Activated T-cell treated with anti-CD3 and anti-CD28 coated beads, Interleukin-2, amount 50 U/mL, for 48 hours (primary cell): ENCODE measurements at regions not wholly inside any gene's neighbourhood (a gene's known extent, or its start where the extent isn't known, plus 50 kb on each side); places are given as distances from the start of the nearest gene placed in this dataset.
"Not testable (repeated sequence)": the region's sequence is repeated elsewhere in the genome, so short reads cannot be mapped to it uniquely, and the experiment has no call there.

Source experiments
- DNase-seq, 2 experiments: peaks; one replicate each; pipeline ENCODE4 v3.0.0-alpha.2; 2020

GRCh38 chr7:25725451-25725850 lies 426.5 kb upstream of the NFE2L3 start:
- no peak for DNase-seq

- no peak for DNase-seq
These were observed 425.7 kb upstream of the NFE2L3 start for GRCh38 chr7:25726170-25726780.

GRCh38 chr7:25726781-25727311 lies 425.2 kb upstream of the NFE2L3 start:
- DNase-seq: no peak

- no peak for DNase-seq
These were observed 424.6 kb upstream of the NFE2L3 start for GRCh38 chr7:25727446-25727845.

GRCh38 chr7:25727876-25728275 lies 424.1 kb upstream of the NFE2L3 start:
- no peak for DNase-seq

- DNase-seq: no peak
These were observed 420.7 kb upstream of the NFE2L3 start for GRCh38 chr7:25731068-25731845.

- DNase-seq: no peak
These were observed 420.2 kb upstream of the NFE2L3 start for GRCh38 chr7:25731846-25732245.

GRCh38 chr7:25732766-25733217 lies 419.2 kb upstream of the NFE2L3 start:
- no peak for DNase-seq

GRCh38 chr7:25735674-25736242 lies 416.2 kb upstream of the NFE2L3 start:
- DNase-seq: no peak

- no peak for DNase-seq
These were observed 413.5 kb upstream of the NFE2L3 start for GRCh38 chr7:25738528-25738927.

- no peak for DNase-seq
These were observed 412.9 kb upstream of the NFE2L3 start for GRCh38 chr7:25739143-25739542.

GRCh38 chr7:25742316-25742715 lies 409.7 kb upstream of the NFE2L3 start:
- DNase-seq: no peak

GRCh38 chr7:25743670-25744451 lies 408.1 kb upstream of the NFE2L3 start:
- not testable (repeated sequence) for DNase-seq

- DNase-seq: no peak
These were observed 401.1 kb upstream of the NFE2L3 start for GRCh38 chr7:25750744-25751508.

GRCh38 chr7:25752154-25752553 lies 399.8 kb upstream of the NFE2L3 start:
- no peak for DNase-seq

- DNase-seq: no peak
These were observed 398.8 kb upstream of the NFE2L3 start for GRCh38 chr7:25752967-25753791.

GRCh38 chr7:25753837-25754236 lies 398.2 kb upstream of the NFE2L3 start:
- no peak for DNase-seq

GRCh38 chr7:25754333-25754732 lies 397.7 kb upstream of the NFE2L3 start:
- DNase-seq: no peak

GRCh38 chr7:25754751-25755150 lies 397.2 kb upstream of the NFE2L3 start:
- DNase-seq: no peak

GRCh38 chr7:25756601-25757000 lies 395.4 kb upstream of the NFE2L3 start:
- DNase-seq: no peak

GRCh38 chr7:25758559-25758958 lies 393.4 kb upstream of the NFE2L3 start:
- DNase-seq: no peak
